Neural crest cell (in vitro differentiated cells): ENCODE measurements at regions not wholly inside any gene's neighbourhood (a gene's known extent, or its start where the extent isn't known, plus 50 kb on each side); places are given as distances from the start of the nearest gene placed in this dataset.

Experiments used
- DNase-seq: peaks from one replicate; pipeline ENCODE4 v3.0.0; 2021; ENCODE audit warnings: low read depth, mixed read lengths, low spot score
- H3K27ac Mint-ChIP-seq: one replicate; pipeline ENCODE4 v1.8.0; 2021; ENCODE audit warnings: mild to moderate bottlenecking, mixed read lengths; ENCODE audit not compliant: unreplicated experiment
- H3K27me3 Mint-ChIP-seq: 2 replicates; pipeline ENCODE4 v1.8.0; 2021; ENCODE audit warnings: low read depth, mild to moderate bottlenecking, mixed read lengths
- H3K36me3 Mint-ChIP-seq: 2 replicates; pipeline ENCODE4 v1.8.0; 2021; ENCODE audit warnings: low read depth, mild to moderate bottlenecking, mixed read lengths
- H3K4me1 Mint-ChIP-seq: 2 replicates; pipeline ENCODE4 v1.8.0; 2021; ENCODE audit warnings: mixed read lengths
- H3K4me3 Mint-ChIP-seq: one replicate; pipeline ENCODE4 v1.8.0; 2021; ENCODE audit warnings: mild to moderate bottlenecking, mixed read lengths
- H3K9me3 Mint-ChIP-seq: 2 replicates; pipeline ENCODE4 v1.8.0; 2021; ENCODE audit warnings: mixed read lengths
- TF ChIP-seq, protein P1 (sequence below): fragments of 200-600 bp; sonication (generic); conservative IDR thresholded peaks from 2 replicates; pipeline ENCODE4 v1.5.0; 2021; ENCODE audit warnings: antibody characterized with exemption, mild to moderate bottlenecking

GRCh38 chr19:16012552-16012951, 63.7 kb upstream of the TPM4 start:
- H3K27me3 Mint-ChIP-seq: peaks cover 16% of the 10 kb centered on the region
- peaks cover 5% of the 10 kb centered on the region for H3K9me3 Mint-ChIP-seq
- no peak for DNase-seq
- no peak overlapping the region for H3K27ac Mint-ChIP-seq
- H3K36me3 Mint-ChIP-seq: no peaks in the 10 kb centered on the region
- no peaks in the 10 kb centered on the region for H3K4me1 Mint-ChIP-seq
- TF ChIP-seq, protein P1, sequence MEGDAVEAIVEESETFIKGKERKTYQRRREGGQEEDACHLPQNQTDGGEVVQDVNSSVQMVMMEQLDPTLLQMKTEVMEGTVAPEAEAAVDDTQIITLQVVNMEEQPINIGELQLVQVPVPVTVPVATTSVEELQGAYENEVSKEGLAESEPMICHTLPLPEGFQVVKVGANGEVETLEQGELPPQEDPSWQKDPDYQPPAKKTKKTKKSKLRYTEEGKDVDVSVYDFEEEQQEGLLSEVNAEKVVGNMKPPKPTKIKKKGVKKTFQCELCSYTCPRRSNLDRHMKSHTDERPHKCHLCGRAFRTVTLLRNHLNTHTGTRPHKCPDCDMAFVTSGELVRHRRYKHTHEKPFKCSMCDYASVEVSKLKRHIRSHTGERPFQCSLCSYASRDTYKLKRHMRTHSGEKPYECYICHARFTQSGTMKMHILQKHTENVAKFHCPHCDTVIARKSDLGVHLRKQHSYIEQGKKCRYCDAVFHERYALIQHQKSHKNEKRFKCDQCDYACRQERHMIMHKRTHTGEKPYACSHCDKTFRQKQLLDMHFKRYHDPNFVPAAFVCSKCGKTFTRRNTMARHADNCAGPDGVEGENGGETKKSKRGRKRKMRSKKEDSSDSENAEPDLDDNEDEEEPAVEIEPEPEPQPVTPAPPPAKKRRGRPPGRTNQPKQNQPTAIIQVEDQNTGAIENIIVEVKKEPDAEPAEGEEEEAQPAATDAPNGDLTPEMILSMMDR: no peak
- no peak overlapping the region for H3K4me3 Mint-ChIP-seq

GRCh38 chr19:16013181-16013850, 63.0 kb upstream of the TPM4 start:
- TF ChIP-seq, protein P1: no peak
- no peak for DNase-seq
- Mint-ChIP-seq H3K9me3 (peaks cover 5% of the 10 kb centered on the region), H3K4me3 (no peak overlapping the region), H3K27ac (no peak overlapping the region), H3K27me3 (peaks cover 10% of the 10 kb centered on the region), H3K4me1 (no peaks in the 10 kb centered on the region), H3K36me3 (no peaks in the 10 kb centered on the region)

DNA sequence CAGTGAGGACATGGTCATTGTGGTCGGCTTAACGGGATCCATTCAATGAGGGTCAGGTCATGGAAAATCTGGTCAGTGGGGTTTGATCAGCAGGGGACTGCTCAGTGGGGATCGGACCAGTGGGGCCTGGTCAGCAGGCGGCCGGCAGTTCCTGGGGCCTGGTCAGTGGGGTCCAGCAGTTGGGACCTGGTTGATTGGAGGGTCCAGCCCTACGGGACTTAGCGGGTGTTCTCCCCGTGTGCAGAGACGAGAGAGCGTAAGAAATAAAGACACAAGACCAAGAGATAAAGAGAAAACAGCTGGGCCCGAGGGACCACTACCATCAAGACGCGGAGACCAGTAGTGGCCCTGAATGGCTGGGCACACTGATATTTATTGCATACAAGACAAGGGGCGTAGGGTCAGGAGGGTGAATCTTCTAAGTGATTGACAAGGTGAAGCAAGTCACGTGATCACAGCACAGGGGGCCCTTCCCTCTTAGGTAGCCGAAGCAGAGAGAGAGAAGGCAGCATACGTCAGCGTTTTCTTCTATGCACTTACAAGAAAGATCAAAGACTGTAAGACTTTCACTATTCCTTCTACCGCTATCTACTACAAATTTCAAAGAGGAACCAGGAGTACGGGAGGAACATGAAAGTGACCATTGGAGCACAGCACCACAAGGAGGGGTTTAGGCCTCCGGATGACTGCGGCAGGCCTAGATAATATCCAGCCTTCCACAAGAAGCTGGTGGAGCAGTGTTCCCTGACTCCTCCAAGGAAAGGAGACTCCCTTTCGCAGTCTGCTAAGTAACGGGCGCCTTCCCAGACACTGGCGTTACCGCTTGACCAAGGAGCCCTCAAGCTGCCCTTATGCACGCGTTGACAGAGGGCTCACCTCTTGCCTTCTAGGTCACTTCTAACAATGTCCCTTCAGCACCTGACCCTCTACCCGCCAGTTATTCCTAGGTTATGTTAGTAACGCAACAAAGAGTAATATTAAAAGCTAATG, 62.1 kb upstream of the TPM4 start:
- H3K27me3 Mint-ChIP-seq: peaks cover 8% of the 10 kb centered on the region

GRCh38 chr19:16014923-16015804, 61.1 kb upstream of the TPM4 start:
- H3K4me1 Mint-ChIP-seq: no peaks in the 10 kb centered on the region
- no peak for DNase-seq
- peak overlapping the region; percentile 71 for H3K27ac Mint-ChIP-seq
- peaks cover 5% of the 10 kb centered on the region for H3K9me3 Mint-ChIP-seq
- H3K27me3 Mint-ChIP-seq: peaks cover 3% of the 10 kb centered on the region
- TF ChIP-seq, protein P1: no peak
- no peaks in the 10 kb centered on the region for H3K36me3 Mint-ChIP-seq
- H3K4me3 Mint-ChIP-seq: no peak overlapping the region

More for the DNA sequence above, 62.1 kb upstream of the TPM4 start:
- TF ChIP-seq, protein P1: no peak
- no peak for DNase-seq
- H3K27ac Mint-ChIP-seq: no peak overlapping the region
- H3K4me3 Mint-ChIP-seq: no peak overlapping the region
- H3K36me3 Mint-ChIP-seq: no peaks in the 10 kb centered on the region
- H3K9me3 Mint-ChIP-seq: peaks cover 5% of the 10 kb centered on the region
- no peaks in the 10 kb centered on the region for H3K4me1 Mint-ChIP-seq

DNA sequence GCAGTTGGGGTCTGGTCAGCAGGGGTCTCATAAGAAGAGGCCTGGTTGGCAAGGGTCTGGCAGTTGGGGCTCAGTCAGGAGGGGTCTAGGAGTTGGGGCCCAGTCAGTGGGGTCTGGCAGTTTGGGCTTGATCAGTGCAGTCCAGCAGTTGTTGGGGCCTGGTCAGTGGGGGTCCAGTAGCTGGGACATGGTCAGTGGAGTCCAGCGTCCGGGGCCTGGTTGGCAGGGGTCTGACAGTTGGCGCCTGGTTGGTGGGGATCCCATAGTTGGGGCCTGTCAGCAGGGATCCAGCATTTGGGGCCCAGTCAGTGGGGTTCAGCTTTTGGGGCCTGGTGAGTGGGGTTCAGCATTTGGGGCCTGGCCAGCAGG, 60.5 kb upstream of the TPM4 start:
- peaks cover 5% of the 10 kb centered on the region for H3K9me3 Mint-ChIP-seq
- no peak overlapping the region for H3K4me3 Mint-ChIP-seq
- TF ChIP-seq, protein P1: no peak
- DNase-seq: no peak
- H3K4me1 Mint-ChIP-seq: no peaks in the 10 kb centered on the region
- H3K27ac Mint-ChIP-seq: peak overlapping the region; percentile 71
- peaks cover 1% of the 10 kb centered on the region for H3K27me3 Mint-ChIP-seq
- H3K36me3 Mint-ChIP-seq: no peaks in the 10 kb centered on the region
